Pancreas (tissue), 10 donors: ENCODE measurements at regions not wholly inside any gene's neighbourhood (a gene's known extent, or its start where the extent isn't known, plus 50 kb on each side); places are given as distances from the start of the nearest gene placed in this dataset.

ENCODE experiments used
- ATAC-seq, 4 donors: fragments of 200-7000 bp; cut with Tn5 transposase; one replicate each; pipeline versions ENCODE4 v1.8.0 to v1.9.1; 2020; ENCODE audit warnings: mild to moderate bottlenecking in 4 of 4, moderate library complexity in 4 of 4
- DNase-seq, 6 donors: peaks; one replicate each; pipeline ENCODE4 v3.0.0-alpha.2; 2020
- FAIRE-seq: peaks from 2 replicates; lab custom pipeline; 2012; peaks lifted over from hg19 to GRCh38; lab: Jason Lieb, UNC
- H3K27ac ChIP-seq, 4 donors: fragments of 200-600 bp; sonication (generic); 1 replicate in 3 of 4; 2 replicates in 1 of 4; pipeline versions ENCODE4 v1.5.0 to v1.8.0; 2020
- H3K27me3 ChIP-seq, 4 donors: fragments of 200-600 bp; one replicate each; pipeline ENCODE4 v1.8.0; 2021
- H3K36me3 ChIP-seq, 3 donors: fragments of 200-600 bp; sonication (generic) in 1 of 3; one replicate each; pipeline versions ENCODE4 v1.5.0 to v1.8.0; 2020 to 2021
- H3K4me1 ChIP-seq, 3 donors: fragments of 200-600 bp; one replicate each; pipeline ENCODE4 v1.8.0; 2021
- H3K4me3 ChIP-seq, 4 donors: fragments of 200-600 bp; sonication (generic) in 2 of 4; one replicate each; pipeline versions ENCODE4 v1.5.0 to v1.8.0; 2020 to 2021
- H3K9me3 ChIP-seq, 4 donors: fragments of 200-600 bp; one replicate each; pipeline ENCODE4 v1.8.0; 2021
- WGBS, 2 donors: extraction: QIAGEN DNeasy Blood & Tissue Kit; methylation state at CpG; one replicate each; pipeline ENCODE4 v1.1.7; 2013; 5-methylcytosine and 5-hydroxymethylcytosine counted together
- intact Hi-C, 3 donors: fragments of 100-400 bp; cut with DNase I; formaldehyde crosslinking; loops; one replicate each; pipeline versions ENCODE4 v1.11.1 to v1.14.2; 2022
- TF ChIP-seq, protein P1 (sequence below), 4 donors: fragments of 200-600 bp; sonication (generic) in 3 of 4; IDR thresholded peaks; one replicate each; pipeline versions ENCODE4 v1.5.0 to v1.8.0; 2021; ENCODE audit warnings: antibody characterized with exemption in 4 of 4
- donor health status: healthy with polysubstance abuse.
- donor health status: DM: no; HTN: no; CAD: no; lungs with moderate emphysema.
- donor health status: DM: no; HTN: no; CAD: no.
- donor health status: control.
- donor health status: control.
- donor health status: Bipolar disorder and iron deficiency.
- donor health status: DM: yes; HTN: yes; CAD: no.
- donor health status: DM: no; HTN: no; CAD: no.
- donor health status: DM: no; HTN: no; CAD: no.
- donor health status: DM: yes; HTN: yes; CAD: no.

DNA sequence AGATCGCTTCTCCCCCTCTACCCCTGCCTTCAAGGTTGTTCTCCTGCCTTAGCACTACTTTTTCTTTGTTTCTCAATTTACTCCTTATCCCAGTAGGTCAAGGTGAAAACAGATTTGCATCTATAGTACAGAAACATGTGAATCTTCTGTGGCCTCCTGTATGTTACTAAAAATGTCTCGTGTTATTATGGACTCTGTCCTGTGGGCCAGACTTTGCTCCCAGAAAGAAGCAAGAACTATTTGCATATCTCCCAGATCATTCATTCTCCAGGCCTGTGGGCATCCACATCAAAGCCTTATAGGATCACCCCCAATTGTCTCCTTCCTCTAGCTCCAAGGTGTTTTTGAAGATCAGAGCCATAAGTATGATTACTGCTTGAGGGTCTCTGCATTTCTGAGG, 169.5 kb upstream of the ROPN1 start:
- TF ChIP-seq, protein P1, sequence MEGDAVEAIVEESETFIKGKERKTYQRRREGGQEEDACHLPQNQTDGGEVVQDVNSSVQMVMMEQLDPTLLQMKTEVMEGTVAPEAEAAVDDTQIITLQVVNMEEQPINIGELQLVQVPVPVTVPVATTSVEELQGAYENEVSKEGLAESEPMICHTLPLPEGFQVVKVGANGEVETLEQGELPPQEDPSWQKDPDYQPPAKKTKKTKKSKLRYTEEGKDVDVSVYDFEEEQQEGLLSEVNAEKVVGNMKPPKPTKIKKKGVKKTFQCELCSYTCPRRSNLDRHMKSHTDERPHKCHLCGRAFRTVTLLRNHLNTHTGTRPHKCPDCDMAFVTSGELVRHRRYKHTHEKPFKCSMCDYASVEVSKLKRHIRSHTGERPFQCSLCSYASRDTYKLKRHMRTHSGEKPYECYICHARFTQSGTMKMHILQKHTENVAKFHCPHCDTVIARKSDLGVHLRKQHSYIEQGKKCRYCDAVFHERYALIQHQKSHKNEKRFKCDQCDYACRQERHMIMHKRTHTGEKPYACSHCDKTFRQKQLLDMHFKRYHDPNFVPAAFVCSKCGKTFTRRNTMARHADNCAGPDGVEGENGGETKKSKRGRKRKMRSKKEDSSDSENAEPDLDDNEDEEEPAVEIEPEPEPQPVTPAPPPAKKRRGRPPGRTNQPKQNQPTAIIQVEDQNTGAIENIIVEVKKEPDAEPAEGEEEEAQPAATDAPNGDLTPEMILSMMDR (IDR thresholded peaks at IDR 0.05): no peak
- no peaks in the 10 kb centered on the region for H3K36me3 ChIP-seq
- ATAC-seq (no peak), FAIRE-seq (no peak), DNase-seq (no peak)
- H3K4me3 ChIP-seq: no peak overlapping the region
- no peaks in the 10 kb centered on the region for H3K27me3 ChIP-seq
- no peak overlapping the region for H3K27ac ChIP-seq
- no peaks in the 10 kb centered on the region for H3K4me1 ChIP-seq
- no peaks in the 10 kb centered on the region for H3K9me3 ChIP-seq
- 64 to 69% methylated on average over 2 of the region's 2 CpGs for WGBS, 2 donors
- intact Hi-C loops: no loop called here

DNA sequence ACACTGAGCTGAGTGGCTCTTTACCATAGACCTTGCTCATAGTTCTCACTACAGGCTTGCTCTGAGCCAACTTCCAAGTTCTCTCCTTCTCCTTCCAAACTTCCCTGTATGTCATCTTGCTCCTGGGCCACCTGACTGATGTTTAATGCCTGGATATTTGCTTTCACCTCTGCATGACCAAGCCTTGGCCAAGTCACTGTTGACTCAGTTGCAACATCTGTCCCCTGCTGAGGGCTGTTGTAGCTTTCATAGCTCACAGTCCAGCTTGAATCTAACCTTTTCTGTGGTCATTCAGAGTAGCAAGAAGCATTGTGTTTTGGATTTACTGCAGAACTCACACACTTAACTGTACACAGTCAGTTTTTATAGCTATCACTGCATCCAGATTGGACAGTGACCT, 171.8 kb upstream of the ROPN1 start:
- no peaks in the 10 kb centered on the region for H3K4me1 ChIP-seq
- H3K36me3 ChIP-seq: no peaks in the 10 kb centered on the region
- no peak overlapping the region for H3K4me3 ChIP-seq
- no peaks in the 10 kb centered on the region for H3K27me3 ChIP-seq
- no peak overlapping the region for H3K27ac ChIP-seq
- TF ChIP-seq, protein P1 (IDR thresholded peaks at IDR 0.05): no peak
- FAIRE-seq: no peak
- intact Hi-C loops: no loop called here
- ATAC-seq: peak in 1 of 4 donors; percentile 39
- no peaks in the 10 kb centered on the region for H3K9me3 ChIP-seq
- no peak for DNase-seq

DNA sequence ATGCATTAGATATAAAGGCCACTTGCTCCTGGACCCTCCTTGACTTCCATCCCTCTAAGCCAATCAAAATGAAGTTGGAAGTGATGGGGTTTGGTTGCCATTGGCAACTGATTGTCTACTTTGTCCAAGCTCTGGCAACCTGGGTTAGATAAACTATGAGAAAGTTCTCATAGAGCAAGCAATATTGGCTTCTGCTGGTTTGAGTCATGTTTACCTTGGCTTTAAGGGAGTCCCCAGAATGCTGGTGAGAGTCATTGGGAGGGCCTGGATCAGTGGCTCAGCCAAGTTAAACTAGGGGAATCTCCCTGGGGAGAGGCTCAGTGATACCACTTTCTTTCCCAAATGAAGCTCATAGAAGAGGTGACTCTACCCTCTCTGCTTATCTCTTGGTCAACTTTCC, 176.3 kb upstream of the ROPN1 start:
- H3K4me3 ChIP-seq: no peak overlapping the region
- peak in 1 of 4 donors; percentile 48 for ATAC-seq
- H3K27ac ChIP-seq: no peak overlapping the region
- intact Hi-C loops: no loop called here
- H3K27me3 ChIP-seq: no peaks in the 10 kb centered on the region
- no peak for DNase-seq
- TF ChIP-seq, protein P1 (IDR thresholded peaks at IDR 0.05): no peak
- H3K36me3 ChIP-seq: no peaks in the 10 kb centered on the region
- no peak for FAIRE-seq
- no peaks in the 10 kb centered on the region for H3K9me3 ChIP-seq
- H3K4me1 ChIP-seq: peaks cover 0 to 6% (median 0%) of the 10 kb centered on the region in 3 donors

DNA sequence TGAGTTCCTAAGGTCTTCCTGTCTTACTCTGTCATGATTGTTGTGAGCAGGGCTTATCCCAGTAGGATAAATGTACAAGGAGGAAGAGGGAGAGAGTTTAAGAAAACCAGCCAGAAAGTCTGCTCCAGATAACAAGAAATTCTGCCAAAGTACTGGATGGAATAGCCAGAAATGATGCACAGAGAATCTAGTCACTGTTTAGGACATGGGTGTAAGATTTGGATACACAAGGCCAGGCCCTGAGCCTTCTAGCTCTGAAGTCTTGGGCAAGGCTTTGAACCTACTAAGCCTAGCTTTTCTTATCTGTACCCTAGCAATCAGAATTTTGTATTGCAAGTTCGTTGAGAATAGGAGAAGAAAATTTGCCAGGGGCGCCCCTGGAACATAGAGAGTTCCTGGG, 180.4 kb upstream of the ROPN1 start:
- H3K9me3 ChIP-seq: no peaks in the 10 kb centered on the region

DNA sequence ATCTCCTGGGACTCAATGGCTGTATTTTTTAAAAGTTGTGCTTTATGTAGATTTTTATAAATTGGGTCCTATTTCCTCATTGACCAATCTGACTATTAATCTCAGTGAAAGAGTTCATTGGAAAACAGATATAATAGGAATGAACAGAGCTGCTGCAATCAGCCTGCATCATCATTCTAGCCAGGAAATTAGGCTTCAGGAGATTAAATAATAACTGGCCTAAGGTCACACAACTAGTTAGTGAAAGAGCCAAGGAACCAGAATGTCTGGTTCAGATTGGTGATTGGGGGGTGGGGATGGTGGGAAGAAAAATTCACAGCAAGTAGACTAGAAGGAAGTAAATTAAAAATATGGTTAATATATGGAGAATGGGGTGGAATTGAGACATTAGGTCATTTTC, 180.9 kb upstream of the ROPN1 start:
- H3K27ac ChIP-seq: peak overlapping the region in 2 of 4 donors; percentile 67 to 70
- no peak overlapping the region for H3K4me3 ChIP-seq
- no peaks in the 10 kb centered on the region for H3K9me3 ChIP-seq
- FAIRE-seq: no peak
- H3K27me3 ChIP-seq: no peaks in the 10 kb centered on the region
- TF ChIP-seq, protein P1 (IDR thresholded peaks at IDR 0.05): no peak
- ATAC-seq: peak; percentile 46 to 82 (median 72)
- peaks cover 0 to 6% (median 0%) of the 10 kb centered on the region in 3 donors for H3K4me1 ChIP-seq
- H3K36me3 ChIP-seq: no peaks in the 10 kb centered on the region
- DNase-seq: peak in 2 of 6 donors; percentile 9 to 15
- intact Hi-C loops: no loop called here

More for the DNA sequence above, 180.4 kb upstream of the ROPN1 start:
- peak overlapping the region in 3 of 4 donors; percentile 18 to 60 (median 60) for H3K27ac ChIP-seq
- 76 to 79% methylated on average over 2 of the region's 2 CpGs for WGBS, 2 donors
- FAIRE-seq (no peak), DNase-seq (no peak), ATAC-seq (no peak)
- intact Hi-C loops: no loop called here
- no peaks in the 10 kb centered on the region for H3K27me3 ChIP-seq
- no peaks in the 10 kb centered on the region for H3K36me3 ChIP-seq
- TF ChIP-seq, protein P1 (IDR thresholded peaks at IDR 0.05): no peak
- H3K4me1 ChIP-seq: peaks cover 0 to 6% (median 0%) of the 10 kb centered on the region in 3 donors
- no peak overlapping the region for H3K4me3 ChIP-seq
